ENCODE measurements at regions not wholly inside any gene's neighbourhood (a gene's known extent, or its start where the extent isn't known, plus 50 kb on each side); places are given as distances from the start of the nearest gene placed in this dataset.

DNA sequence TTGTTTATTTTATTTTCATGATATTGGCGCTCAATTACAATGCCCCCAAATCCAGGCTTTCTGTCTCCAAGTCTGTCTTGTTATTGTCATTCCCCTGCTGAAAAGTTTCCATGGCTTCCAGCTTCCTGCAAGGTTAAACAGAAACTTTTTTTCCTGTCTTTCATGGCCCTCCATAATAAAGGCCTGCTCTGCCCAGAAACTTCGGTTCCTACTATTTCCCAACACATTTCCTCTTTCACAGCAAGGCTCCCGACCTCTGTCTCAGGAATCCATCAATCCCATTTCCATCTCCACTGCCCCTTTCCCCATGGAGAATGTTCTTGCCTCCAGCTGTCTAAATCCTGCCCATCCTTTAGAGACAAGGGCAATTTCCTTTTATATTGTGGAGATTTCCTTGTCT is 365.2 kb upstream of the JARID2 start:
- in situ Hi-C loops (cut with HindIII; ENCODE audit: low pct_ligation_motif_present, low sequenced_read_pairs) = no loop called here
- DNase-seq = no peak
- Histone ChIP-seq H3K27ac (no peak overlapping the region), H3K36me3 (replicated peaks) (no peaks in the 10 kb centered on the region), H3K4me3 (ENCODE audit: low read depth, low read length) (no peak overlapping the region), H3K27me3 (replicated peaks) (no peaks in the 10 kb centered on the region)
- TF ChIP-seq, protein P1, sequence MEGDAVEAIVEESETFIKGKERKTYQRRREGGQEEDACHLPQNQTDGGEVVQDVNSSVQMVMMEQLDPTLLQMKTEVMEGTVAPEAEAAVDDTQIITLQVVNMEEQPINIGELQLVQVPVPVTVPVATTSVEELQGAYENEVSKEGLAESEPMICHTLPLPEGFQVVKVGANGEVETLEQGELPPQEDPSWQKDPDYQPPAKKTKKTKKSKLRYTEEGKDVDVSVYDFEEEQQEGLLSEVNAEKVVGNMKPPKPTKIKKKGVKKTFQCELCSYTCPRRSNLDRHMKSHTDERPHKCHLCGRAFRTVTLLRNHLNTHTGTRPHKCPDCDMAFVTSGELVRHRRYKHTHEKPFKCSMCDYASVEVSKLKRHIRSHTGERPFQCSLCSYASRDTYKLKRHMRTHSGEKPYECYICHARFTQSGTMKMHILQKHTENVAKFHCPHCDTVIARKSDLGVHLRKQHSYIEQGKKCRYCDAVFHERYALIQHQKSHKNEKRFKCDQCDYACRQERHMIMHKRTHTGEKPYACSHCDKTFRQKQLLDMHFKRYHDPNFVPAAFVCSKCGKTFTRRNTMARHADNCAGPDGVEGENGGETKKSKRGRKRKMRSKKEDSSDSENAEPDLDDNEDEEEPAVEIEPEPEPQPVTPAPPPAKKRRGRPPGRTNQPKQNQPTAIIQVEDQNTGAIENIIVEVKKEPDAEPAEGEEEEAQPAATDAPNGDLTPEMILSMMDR (IDR thresholded peaks at IDR 0.05; ENCODE audit: low read depth, low read length, missing control alignments) = no peak

DNA sequence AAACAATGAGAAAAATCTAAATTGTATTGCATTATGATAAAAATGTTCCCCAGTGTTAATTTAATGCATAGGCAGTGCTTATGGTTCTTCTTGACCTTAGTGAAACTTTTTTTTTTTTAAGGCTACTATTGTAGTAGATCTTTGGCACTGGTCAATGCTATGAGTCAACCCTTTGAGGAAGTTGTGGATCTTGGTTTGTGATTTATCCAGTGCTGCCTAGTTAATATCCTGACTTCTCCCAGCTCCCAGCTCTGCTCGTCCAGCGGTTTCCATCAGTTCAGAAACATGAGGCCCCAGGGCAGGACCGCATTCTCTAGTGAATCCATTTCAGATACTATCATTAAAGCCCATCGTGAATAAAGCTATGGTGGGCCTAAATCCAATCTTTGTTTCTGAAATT is 364.5 kb upstream of the JARID2 start:
- Histone ChIP-seq H3K27me3 (replicated peaks) (no peaks in the 10 kb centered on the region), H3K36me3 (replicated peaks) (no peaks in the 10 kb centered on the region), H3K27ac (no peak overlapping the region), H3K4me3 (ENCODE audit: low read depth, low read length) (no peak overlapping the region)
- DNase-seq = peak; percentile 45
- in situ Hi-C loops (cut with HindIII; ENCODE audit: low pct_ligation_motif_present, low sequenced_read_pairs) = no loop called here
- TF ChIP-seq, protein P1 (IDR thresholded peaks at IDR 0.05; ENCODE audit: low read depth, low read length, missing control alignments) = no peak

DNA sequence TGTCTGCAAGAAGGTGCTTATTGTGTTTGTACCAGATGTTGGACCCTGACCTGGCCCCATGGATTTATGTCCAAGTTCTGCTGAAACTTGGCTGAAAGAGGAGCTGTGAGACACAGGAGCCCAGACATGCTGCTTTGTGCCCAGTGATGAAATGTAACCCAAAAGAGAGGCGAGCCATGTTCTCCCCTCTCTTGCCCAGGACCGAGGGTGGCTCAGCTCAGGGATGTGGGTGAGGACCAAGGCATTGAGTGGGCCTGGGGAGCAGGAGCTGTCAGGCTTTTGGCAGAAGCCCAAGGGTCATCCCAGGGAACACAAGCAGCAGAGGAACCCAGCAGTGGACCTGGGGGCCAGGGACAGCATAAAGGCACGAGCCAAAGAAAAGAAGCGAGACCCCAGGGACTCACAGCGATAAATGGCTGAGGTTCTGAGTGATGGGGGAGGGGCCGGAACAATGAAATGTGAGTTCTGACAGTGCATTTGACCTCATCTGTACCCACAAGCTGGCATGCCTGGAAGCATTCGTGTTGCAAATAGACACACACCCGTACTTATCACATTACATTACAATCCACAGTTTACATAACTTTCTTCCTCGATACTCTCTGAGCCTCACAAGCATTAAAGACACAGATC is 363.4 kb upstream of the JARID2 start:
- Histone ChIP-seq H3K4me3 (ENCODE audit: low read depth, low read length) (no peak overlapping the region), H3K27ac (no peak overlapping the region), H3K36me3 (replicated peaks) (no peaks in the 10 kb centered on the region), H3K27me3 (replicated peaks) (no peaks in the 10 kb centered on the region)
- in situ Hi-C loops (cut with HindIII; ENCODE audit: low pct_ligation_motif_present, low sequenced_read_pairs) = no loop called here
- TF ChIP-seq, protein P1 (IDR thresholded peaks at IDR 0.05; ENCODE audit: low read depth, low read length, missing control alignments) = no peak
- peak; percentile 9 for DNase-seq

DNA sequence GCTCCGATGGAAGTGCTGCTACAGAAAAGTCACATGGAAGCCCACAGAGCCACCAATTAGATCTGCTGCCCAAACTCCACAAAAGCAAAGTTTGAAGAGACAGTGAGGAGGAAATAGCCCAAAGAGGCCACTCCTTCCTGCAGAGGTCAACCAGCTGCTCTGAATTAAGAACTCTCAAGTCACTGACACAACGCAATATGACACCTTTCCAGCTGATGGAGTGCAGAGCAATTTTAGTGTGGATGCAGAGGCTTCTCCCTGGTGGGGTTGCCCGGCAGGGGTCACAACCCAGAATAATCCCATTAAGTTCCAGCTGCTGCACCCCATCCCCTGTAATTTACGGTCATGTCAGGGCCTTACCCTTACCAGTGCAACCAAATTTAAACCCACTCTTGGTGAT is 361.9 kb upstream of the JARID2 start:
- DNase-seq = peak; percentile 3

DNA sequence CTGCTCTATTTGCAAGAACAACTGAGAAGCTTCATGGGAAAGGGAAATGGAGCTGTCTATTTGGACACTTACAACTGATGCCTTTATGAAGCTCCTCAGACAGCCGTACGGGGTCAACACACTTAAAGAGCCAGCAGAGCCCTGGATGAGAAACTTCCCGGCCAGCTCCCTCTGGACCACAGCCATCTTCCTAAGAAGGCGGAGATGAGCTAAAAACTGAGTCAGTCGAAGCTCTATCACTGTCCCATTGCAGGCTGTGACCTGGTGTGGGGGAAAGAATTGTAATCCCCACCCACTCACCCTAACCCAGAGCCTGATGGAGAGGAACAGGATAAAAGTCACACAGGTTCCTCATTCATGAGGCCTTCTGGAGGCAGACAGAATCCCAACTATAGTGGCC is 360.4 kb upstream of the JARID2 start:
- TF ChIP-seq, protein P1 (IDR thresholded peaks at IDR 0.05; ENCODE audit: low read depth, low read length, missing control alignments) = no peak
- no peaks in the 10 kb centered on the region for H3K27me3 ChIP-seq (replicated peaks)
- DNase-seq = no peak
- no peak overlapping the region for H3K27ac ChIP-seq
- H3K4me3 ChIP-seq (ENCODE audit: low read depth, low read length) = no peak overlapping the region
- in situ Hi-C loops (cut with HindIII; ENCODE audit: low pct_ligation_motif_present, low sequenced_read_pairs) = no loop called here
- no peaks in the 10 kb centered on the region for H3K36me3 ChIP-seq (replicated peaks)

More for the DNA sequence above, 361.9 kb upstream of the JARID2 start:
- no peak overlapping the region for H3K27ac ChIP-seq
- in situ Hi-C loops (cut with HindIII; ENCODE audit: low pct_ligation_motif_present, low sequenced_read_pairs) = no loop called here
- no peak overlapping the region for H3K4me3 ChIP-seq (ENCODE audit: low read depth, low read length)
- no peaks in the 10 kb centered on the region for H3K27me3 ChIP-seq (replicated peaks)
- TF ChIP-seq, protein P1 (IDR thresholded peaks at IDR 0.05; ENCODE audit: low read depth, low read length, missing control alignments) = no peak
- H3K36me3 ChIP-seq (replicated peaks) = no peaks in the 10 kb centered on the region

DNA sequence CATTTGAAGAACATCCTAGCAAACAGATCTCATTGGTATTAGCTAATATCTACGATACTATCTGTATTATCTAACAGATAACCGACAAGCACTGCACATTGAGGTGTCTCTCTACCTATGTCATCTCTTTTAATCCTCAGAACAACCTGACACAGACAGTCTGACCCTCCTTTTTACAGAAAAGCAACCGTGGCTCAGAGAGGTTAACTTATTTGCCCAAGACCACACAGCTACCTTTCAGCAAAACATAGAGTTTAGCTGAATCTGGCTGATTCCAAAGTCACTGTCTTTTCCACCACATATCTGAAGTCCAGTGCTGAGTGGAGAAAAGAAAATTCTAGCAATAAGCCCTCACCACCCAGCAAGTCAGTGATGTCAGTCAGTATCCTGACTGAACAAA is 358.7 kb upstream of the JARID2 start:
- Histone ChIP-seq H3K4me3 (ENCODE audit: low read depth, low read length) (no peak overlapping the region), H3K27ac (no peak overlapping the region), H3K36me3 (replicated peaks) (no peaks in the 10 kb centered on the region), H3K27me3 (replicated peaks) (no peaks in the 10 kb centered on the region)
- TF ChIP-seq, protein P1 (IDR thresholded peaks at IDR 0.05; ENCODE audit: low read depth, low read length, missing control alignments) = no peak
- DNase-seq = no peak
- in situ Hi-C loops (cut with HindIII; ENCODE audit: low pct_ligation_motif_present, low sequenced_read_pairs) = no loop called here
